AML-193 (cell line): ENCODE measurements at regions not wholly inside any gene's neighbourhood (a gene's known extent, or its start where the extent isn't known, plus 50 kb on each side); places are given as distances from the start of the nearest gene placed in this dataset.
"Not testable (repeated sequence)": the region's sequence is repeated elsewhere in the genome, so short reads cannot be mapped to it uniquely, and the experiment has no call there.

ENCODE experiments used
- DNase-seq, 2 experiments: peaks; one replicate each; lab custom pipeline; 2025; lab: John Stamatoyannopoulos, UW

DNA sequence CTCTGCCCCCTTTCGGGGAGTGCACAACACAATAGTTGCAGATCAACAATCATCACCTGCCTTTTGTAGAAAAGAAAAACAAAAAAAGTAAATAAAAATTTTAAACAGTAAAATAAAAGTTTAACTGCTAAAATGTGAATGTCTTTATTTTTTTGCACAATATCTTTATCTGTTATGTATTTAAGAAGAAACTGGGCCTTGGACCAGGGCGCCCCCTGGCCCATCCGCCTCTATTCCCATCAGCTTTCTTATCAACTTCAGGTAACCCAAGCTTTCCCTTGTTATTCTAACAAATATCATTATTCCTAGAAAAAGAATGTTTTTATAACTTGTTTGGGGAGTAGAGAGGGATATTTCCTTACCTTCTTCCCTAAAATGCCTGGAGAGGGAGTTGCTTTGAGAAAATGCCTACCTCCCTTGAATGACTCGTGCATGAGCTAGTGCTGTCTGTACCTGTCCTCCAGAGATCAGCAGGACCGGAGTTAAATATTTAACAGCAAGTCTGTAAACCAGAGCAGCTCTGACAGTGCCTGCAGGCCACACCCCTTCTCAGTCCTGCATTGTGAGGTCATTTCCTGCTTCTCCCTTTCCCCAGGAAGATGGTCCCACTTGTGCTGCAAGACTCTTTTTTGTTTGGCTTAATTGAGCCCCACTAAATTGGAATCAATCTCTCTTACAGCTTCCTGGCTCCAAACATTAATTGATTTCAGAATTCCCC, 192.8 kb upstream of the RGS6 start:
- no peak for DNase-seq

DNA sequence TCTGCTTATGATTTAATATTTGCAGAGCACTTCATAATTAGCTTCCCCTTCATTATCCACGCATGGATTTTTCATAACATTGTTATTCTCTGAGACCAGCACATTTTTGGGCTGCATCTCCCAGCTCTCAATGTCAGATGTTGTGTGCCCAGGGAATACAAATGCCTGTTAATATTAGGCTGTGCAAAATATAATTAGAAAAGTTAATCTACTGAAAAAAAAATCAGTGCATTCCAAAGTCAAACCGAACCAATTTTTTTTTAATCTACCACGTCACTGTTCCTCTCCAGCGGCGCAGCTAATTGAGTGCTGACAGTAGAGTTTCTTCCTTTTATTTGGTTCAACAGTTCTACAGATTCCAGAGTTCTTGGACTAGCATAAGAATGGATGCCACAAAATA, 191.0 kb upstream of the RGS6 start:
- DNase-seq: no peak

DNA sequence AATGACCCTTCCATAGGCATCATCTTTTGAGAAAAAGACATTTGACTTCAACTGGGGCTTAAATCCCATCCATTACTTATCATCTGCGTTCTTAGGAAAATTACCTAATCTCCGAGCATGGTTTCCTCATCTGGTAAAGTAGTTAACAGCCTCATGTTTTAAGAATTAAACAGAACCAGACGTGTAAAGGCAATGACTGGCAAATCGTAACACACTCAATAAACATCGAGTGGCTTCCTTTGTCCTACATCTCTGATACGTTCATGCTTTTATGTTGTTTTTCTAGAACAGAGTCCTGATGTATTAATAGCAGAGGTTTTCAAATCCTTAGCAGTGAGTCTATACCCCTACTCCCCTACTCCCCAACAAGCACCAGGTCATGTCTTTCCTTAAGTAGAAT, 189.7 kb upstream of the RGS6 start:
- no peak for DNase-seq

- DNase-seq: no peak
Observed at GRCh38 chr14:71745072-71745471, 187.2 kb upstream of the RGS6 start.

DNA sequence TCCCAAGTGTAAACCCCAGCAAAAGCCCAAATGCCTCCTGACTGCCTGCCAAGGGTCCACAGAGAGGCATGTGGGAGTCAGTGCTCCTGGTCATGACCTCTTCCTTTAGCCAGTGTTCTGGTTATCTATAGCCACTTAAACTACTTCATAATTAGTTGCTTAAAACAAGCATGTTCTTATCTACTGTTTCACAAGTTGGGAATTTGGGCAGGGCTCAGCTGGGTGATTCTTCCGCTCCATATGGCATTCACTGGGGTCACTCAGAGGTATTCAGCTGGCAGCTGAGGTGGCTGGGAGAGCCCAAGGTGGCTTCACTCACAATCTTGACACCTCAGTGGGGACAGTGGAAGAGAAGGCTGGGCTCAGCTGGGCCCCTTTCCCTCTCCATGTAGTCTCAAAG, 184.0 kb upstream of the RGS6 start:
- no peak for DNase-seq

GRCh38 chr14:71749613-71750238, 182.5 kb upstream of the RGS6 start:
- no peak for DNase-seq

- DNase-seq: no peak
Observed at GRCh38 chr14:71751264-71751663, 181.0 kb upstream of the RGS6 start.

DNA sequence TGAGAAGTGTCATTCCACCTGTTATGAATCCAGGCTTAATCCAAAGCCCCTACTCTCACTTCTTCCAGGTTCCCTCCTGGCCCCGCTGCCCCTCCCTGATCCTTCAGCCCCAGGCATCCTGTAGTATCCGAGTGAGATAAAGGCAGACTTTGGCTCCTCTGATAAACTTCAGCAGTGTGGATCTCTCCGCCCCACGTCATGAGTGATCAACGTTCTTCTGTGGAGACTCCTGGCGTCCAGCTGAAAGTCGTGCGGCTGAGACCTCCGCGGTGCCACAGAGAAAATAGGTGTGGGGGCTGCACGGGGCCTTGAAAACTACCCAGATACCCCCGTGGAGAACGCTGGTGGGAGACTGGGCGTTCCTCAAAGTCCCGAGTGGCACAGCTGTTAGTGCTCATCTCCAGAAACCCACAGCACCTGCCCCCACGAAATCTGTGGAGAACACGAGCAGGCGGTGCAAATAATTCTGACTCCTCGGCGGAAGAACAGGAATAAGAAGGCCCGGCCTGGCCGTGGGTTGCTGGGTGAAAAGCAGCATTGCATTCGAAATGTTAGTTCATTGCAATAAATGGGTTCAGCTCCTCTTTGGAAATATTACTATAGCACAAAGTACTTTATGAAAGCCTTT, 180.0 kb upstream of the RGS6 start:
- no peak for DNase-seq

GRCh38 chr14:71753126-71753830, 179.0 kb upstream of the RGS6 start:
- peak; percentile 35 to 39 for DNase-seq

GRCh38 chr14:71753976-71754375, 178.3 kb upstream of the RGS6 start:
- DNase-seq: no peak

DNA sequence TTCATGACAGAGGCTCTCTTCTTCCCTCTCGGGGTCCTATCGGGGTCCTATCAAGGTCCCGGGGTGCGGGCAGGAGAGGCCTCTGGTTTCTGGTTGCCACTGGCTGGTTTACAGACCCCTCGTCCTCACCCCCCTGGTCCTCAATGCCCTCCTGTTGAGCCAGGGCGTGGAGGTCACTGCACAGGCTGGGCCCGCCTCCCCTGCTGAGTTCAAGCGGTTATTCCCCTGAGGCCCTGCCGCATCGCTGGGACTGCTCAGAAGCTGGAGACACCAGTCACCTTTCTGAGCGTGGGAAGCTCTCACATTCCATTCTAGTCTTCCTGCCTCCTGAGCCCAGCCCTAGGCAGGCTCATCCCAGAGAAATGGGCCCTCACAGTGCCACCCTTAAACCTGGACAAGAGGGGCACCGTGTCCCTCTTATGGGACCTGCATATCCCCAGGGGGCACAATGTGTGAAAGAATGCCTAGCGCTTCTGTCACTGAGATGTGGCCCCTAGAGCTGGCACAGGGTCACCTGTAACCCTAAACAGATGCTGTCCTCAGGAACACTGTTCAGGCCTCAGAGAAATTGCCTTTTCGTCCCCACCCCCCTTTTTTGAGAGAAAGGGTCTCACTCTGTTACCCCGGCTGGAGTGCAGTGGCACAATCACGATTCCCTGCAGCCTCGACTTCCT, 177.7 kb upstream of the RGS6 start:
- no peak for DNase-seq

DNA sequence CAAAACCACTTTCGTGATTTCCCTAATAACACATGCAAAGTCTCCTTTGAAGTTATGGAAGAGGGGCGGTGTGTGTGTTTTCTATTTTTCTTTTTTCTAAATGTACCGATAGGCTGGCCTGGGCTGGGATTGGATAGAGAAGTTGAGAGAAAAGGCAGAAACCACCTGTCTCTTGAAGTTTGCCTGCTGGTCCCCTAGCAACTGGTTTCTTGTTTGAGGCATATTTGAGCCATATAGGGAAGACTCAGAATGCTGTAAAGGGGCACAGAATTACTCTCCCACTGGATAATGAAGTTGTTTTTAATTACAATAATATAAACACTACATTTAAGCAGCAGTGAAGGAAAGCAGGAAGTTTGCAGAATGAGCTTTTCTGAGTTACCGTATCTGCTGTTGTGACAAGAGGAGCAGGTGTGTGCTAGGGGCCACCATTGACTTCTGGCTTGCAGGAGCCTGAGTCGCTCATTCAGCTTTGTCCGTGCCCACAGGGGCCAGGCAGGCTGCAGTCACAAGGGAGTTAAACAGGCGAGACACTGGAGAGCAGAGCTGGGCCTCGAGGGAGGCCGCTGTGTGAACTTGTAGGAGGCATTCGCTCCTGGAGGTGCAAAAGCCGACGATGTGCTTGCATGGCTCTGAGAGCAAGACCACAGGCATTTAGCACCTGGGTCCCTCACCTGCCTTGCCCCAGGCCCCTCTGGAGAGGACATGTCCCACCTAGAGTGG, 173.8 kb upstream of the RGS6 start:
- DNase-seq: no peak

GRCh38 chr14:71762575-71762974, 169.7 kb upstream of the RGS6 start:
- DNase-seq: no peak

- no peak for DNase-seq
Observed at GRCh38 chr14:71764701-71765382, 167.4 kb upstream of the RGS6 start.

- DNase-seq: no peak
Observed at GRCh38 chr14:71765505-71765904, 166.7 kb upstream of the RGS6 start.

- no peak for DNase-seq
Observed at GRCh38 chr14:71770431-71770830, 161.8 kb upstream of the RGS6 start.

- not testable (repeated sequence) for DNase-seq
Observed at GRCh38 chr14:71771421-71771820, 160.8 kb upstream of the RGS6 start.

DNA sequence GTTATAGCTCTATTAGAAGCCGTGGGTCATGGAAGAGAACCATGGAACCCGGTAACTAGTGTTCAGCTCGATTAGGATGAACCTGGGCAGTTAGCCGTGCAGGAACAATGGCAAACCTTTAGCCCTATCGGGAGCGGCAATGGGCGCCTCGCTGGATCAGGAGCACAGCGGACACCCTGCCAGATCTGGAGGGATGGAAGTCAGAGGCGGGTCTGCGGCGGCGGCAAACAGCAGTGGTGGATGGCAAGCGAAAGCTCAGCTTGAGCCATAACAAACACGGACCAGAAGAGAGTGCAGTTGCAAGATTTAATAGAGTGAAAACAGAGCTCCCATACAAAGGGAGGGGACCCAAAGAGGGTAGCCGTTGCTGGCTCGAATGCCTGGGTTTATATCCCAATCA, 160.2 kb upstream of the RGS6 start:
- not testable (repeated sequence) for DNase-seq

DNA sequence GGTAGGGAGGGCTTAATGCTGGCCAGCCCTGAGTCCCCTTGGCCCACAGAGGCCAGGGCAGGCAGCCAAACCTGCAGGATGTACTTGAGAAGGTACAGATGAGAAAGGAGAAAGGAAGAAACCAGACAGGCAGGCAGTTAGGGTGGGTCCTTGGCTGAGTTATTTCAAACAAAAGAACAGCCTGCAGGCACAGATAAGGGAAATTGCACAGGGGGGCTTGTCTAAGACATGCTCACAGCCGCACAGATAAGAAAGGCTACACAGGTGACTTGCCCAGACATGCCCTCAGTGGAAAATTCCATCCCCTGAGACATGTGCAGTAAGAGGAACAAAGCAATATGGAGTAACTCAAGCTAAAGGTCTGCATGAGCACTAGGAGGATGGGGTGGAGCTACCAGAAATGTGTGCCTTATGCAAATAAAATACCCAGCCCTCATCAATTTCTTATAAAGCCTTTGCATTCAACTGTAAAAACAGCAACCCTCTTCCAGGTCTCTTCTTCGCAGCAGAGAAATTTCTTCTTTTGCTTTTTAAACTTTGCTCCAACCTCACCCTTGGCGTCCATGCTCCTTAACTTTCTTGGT, 158.2 kb upstream of the RGS6 start:
- DNase-seq: no peak

GRCh38 chr14:71776471-71777360, 155.5 kb upstream of the RGS6 start:
- no peak for DNase-seq
